Spleen (tissue), 7 donors: ENCODE measurements at regions not wholly inside any gene's neighbourhood (a gene's known extent, or its start where the extent isn't known, plus 50 kb on each side); places are given as distances from the start of the nearest gene placed in this dataset.

Source experiments
- CTCF ChIP-seq, 11 experiments: fragments of 200-600 bp in 7 of 11; fragments of 450-650 bp in 4 of 11; sonication (generic) in 4 of 11; IDR thresholded peaks in 8 of 11; conservative IDR thresholded peaks in 3 of 11; 1 replicate in 7 of 11; 2 replicates in 4 of 11; pipeline versions ENCODE4 v1.4.0 to v1.8.0; 2016 to 2021; ENCODE audit warnings: antibody characterized with exemption in 11 of 11, inconsistent platforms in 4 of 11, mild to moderate bottlenecking in 1 of 11
- POLR2A ChIP-seq, 3 donors: fragments of 450-650 bp; IDR thresholded peaks; one replicate each; pipeline ENCODE4 v1.5.1; 2017; ENCODE audit warnings: antibody characterized with exemption in 3 of 3, mild to moderate bottlenecking in 1 of 3
- donor health status: DM: no; HTN: no; CAD: no; lungs with moderate emphysema.
- donor health status: DM: no; HTN: no; CAD: no.
- donor health status: DM: no; HTN: no; CAD: no.

- TF ChIP-seq CTCF (IDR thresholded peaks at IDR 0.05 in 8 of 11, conservative IDR thresholded peaks at IDR 0.05 in 3 of 11) (no peak), POLR2A (IDR thresholded peaks at IDR 0.05) (no peak)
These were observed 54.8 kb upstream of the CD28 start for GRCh38 chr2:203651621-203652020.
